HG03520 (cell line): ENCODE measurements at regions not wholly inside any gene's neighbourhood (a gene's known extent, or its start where the extent isn't known, plus 50 kb on each side); places are given as distances from the start of the nearest gene placed in this dataset.

Experiments
- ATAC-seq: cut with Tn5 transposase; IDR thresholded peaks from one replicate; pipeline ENCODE4 v1.9.1; 2021; ENCODE audit warnings: mild to moderate bottlenecking, moderate library complexity; ENCODE audit not compliant: unreplicated experiment

- no peak for ATAC-seq
These were observed 115.1 kb upstream of the PMFBP1 start for GRCh38 chr16:72286936-72287620.

DNA sequence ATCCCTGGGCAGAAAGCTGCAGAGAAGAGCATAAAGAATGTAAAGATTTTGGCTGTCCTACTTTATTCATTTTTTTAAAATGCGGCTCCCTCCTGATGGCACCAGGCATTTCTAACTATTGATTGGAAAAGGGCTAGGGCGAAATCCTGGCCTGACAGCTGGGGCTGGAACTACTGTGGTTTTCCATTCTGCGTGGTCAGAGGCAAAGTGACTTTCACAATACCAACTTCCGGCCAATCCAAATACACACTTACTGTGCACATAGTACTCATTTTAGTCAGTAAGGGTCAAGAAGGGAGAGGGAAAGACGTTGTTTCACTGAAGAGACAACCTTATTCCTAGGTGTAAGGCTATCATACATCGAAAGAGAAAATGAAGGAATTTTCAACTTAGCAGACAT lies 113.8 kb upstream of the PMFBP1 start:
- no peak for ATAC-seq

- ATAC-seq: no peak
These were observed 113.4 kb upstream of the PMFBP1 start for GRCh38 chr16:72285324-72285723.

DNA sequence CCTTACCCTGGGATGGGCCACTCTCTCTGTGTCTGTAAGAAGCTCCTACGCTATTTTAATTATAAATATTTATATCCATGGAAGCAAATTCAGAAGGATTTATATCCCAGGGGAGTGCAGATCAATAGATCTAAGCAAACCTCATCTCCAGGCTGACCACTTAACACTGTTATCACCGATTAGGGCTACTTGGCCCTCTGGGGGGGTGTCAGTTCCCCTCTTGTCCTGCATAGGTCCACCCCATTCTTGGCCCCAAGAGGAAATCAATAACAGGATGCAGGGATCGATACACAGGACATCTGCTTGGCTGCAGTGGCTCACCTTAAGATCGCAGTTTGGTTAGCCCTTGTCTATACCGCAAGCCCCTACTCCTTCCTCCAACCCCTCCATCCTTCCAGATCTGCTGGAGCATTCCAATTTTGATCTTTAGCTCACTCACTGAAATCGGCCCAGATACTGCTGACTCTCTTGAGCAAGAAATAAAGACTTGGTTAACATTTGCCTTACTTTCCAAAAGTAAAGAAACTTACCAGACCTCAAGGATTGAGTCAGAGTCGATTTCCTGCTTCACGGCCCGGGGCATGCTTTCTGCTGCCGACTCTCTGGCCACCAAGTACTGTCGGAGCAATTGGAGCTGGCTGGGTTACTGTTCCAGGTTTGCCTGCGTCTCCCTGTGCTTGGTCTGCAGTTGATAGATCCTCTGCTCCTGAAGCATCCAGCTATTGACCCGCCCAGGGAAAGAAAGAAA lies 112.3 kb upstream of the PMFBP1 start:
- ATAC-seq: no peak

DNA sequence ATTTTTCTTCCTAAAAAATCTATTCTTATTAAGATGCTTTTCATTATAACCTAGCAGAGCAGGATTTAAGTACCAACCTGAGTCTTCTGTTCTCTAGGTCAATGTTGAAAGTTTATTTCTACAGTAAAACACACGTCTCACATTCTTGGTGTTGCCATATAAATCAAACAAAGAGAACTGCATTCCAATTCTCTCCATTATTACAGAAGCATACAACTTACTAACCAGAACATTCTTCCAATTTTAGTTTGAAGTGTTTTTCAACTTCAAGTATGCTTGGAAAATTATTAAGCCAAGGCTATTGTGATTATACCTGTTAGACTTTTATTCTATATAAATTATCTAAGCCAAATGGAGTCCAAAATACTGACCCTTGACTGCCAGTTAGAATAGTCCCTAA lies 110.4 kb upstream of the PMFBP1 start:
- no peak for ATAC-seq

GRCh38 chr16:72278301-72278700 lies 106.3 kb upstream of the PMFBP1 start:
- ATAC-seq: no peak

GRCh38 chr16:72277749-72278148 lies 105.8 kb upstream of the PMFBP1 start:
- no peak for ATAC-seq

- no peak for ATAC-seq
These were observed 99.8 kb upstream of the PMFBP1 start for GRCh38 chr16:72271699-72272240.

GRCh38 chr16:72270531-72270930 lies 98.6 kb upstream of the PMFBP1 start:
- ATAC-seq: no peak

DNA sequence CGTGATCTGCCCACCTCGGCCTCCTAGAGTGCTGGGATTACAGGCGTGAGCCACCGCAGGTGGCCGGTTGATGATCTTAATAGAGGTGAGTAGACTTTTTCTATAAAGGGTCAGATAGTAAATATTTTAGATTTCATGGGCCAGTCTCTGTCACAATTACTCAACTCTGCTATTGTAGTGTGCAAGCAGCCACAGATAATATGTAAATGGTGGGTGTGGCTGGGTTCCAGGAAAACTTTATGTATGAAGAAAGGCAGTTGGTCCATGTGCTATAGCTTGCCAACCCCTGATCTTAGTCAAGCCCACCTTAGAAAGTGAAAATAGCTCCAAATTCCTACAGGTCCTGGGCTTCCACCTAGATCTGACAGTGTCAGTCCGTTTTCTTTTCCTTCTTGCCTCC lies 94.9 kb upstream of the PMFBP1 start:
- ATAC-seq: no peak

DNA sequence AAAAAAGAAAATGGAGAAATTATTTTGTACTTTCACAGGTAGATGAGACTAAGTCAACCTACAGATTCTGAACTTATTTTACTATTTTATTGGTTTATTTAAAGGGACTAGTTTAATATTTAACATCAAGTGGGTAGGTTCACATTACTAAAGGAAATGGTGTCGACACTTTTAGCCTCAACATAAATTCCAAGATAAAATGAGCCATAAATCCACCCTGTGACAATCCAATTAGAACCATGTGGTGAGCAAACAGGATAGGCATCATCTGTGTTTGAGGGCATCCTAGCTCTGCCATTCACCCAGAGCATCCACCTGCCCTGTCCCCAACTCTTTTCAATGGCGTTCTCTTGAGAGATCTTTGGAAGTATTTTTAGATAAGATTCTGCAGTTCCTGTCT lies 92.8 kb upstream of the PMFBP1 start:
- ATAC-seq: no peak

GRCh38 chr16:72262711-72263110 lies 90.8 kb upstream of the PMFBP1 start:
- no peak for ATAC-seq

DNA sequence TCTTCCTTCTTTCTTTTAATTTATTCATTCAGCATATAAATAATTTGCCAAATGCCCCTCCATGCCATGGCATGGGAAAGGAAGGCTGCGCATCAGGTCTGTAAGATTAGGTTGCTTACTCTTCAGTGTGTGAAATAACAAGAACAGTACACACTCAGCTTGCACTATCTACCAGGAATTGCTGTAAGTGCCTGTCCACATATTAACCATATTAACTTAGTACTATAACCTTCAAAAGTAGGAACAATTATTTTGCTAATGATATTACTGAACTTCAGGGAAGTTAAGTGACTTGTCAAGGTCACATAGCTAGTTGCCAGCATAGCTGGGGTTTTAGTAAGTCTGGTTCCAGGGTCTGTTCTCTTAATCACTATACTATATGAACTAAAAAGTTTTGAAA lies 89.2 kb upstream of the PMFBP1 start:
- ATAC-seq: no peak

GRCh38 chr16:72256398-72257066 lies 84.6 kb upstream of the PMFBP1 start:
- no peak for ATAC-seq

- no peak for ATAC-seq
These were observed 83.8 kb upstream of the PMFBP1 start for GRCh38 chr16:72255786-72256185.

GRCh38 chr16:72247821-72248253 lies 75.9 kb upstream of the PMFBP1 start:
- ATAC-seq: no peak

- ATAC-seq: peak; percentile 77
These were observed 74.5 kb upstream of the PMFBP1 start for GRCh38 chr16:72246423-72246822.

DNA sequence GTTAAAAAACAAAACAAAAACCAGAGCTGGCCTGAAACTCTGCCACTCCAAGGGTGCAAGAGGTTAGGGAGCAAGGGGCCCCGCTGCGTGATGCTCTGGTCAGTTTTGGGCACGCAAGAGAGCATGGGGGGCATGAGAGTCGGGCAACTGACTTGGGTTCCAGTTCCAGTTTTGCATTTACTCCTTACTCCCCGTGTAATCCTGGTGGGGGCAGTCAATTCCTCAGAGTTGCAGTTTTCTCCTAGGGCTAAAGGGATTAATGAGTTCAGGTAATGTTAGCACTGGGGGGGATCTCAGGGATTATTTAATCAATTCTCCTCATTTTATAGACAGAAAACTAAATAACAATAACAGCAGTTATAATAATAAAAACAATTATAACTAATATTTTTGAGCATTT lies 72.9 kb upstream of the PMFBP1 start:
- ATAC-seq: no peak

DNA sequence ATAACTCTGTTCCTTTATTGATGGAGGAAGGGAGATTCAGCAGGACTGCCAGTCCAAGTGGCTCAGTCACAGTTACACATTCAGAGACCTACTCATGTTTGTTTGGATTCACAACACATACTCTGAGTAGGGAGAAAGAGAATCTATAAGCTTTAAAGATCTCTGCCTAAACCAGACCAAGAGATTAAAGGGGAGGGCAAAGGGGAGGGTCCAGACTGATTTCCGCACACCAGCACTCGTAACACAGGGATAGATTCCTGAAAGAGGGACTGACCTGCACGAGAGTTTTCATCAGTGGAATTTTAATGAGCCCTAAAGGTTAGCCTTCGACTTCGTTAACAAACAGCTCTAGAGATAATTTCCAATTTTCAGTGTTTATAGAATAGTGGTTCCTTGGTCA lies 71.7 kb upstream of the PMFBP1 start:
- no peak for ATAC-seq

DNA sequence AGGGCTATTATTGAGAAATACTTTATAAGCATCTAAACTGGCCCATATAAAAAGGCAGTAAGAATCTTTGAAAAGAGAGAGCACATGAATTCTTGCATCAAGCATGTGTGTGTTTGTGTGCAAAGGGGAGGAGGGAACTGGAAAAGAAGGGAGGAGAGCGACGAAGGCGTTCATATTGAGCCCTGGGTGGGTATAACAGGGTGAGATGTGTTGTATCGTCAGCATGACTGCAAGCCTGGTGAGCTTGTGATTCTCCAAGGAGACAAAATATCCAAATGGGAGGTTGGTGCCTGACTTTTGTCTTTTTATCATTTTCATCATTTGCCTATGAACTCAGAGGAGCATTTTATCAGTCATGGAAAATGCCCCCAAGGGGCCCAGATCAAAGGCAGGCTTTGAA lies 70.8 kb upstream of the PMFBP1 start:
- no peak for ATAC-seq

- no peak for ATAC-seq
These were observed 70.0 kb upstream of the PMFBP1 start for GRCh38 chr16:72241930-72242329.

GRCh38 chr16:72241008-72241407 lies 69.1 kb upstream of the PMFBP1 start:
- ATAC-seq: no peak
